Fibroblast of the conjunctiva (primary cell): ENCODE measurements at regions not wholly inside any gene's neighbourhood (a gene's known extent, or its start where the extent isn't known, plus 50 kb on each side); places are given as distances from the start of the nearest gene placed in this dataset.

ENCODE experiments used
- DNase-seq: peaks from one replicate; pipeline ENCODE4 v3.0.0-alpha.2; 2010; ENCODE audit warnings: low read depth

DNA sequence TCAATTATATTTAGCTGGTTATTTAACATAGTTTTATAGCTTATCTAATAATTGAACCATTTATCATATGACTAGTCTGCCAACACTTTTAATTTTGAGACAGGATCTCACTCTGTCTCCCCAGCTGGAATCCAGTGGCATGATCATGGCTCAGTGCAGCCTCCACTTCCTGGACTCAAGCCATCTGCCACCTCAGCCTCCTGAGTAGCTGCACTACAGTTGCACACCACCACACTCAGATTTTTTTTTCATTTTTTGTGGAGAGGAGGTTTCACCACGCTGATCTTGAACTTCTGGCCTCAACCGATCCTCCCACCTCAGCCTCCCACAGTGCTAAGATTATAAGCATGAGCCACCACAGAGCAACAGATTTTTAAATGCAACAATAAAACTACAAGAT lies 151.4 kb upstream of the MDGA2 start:
- no peak for DNase-seq

DNA sequence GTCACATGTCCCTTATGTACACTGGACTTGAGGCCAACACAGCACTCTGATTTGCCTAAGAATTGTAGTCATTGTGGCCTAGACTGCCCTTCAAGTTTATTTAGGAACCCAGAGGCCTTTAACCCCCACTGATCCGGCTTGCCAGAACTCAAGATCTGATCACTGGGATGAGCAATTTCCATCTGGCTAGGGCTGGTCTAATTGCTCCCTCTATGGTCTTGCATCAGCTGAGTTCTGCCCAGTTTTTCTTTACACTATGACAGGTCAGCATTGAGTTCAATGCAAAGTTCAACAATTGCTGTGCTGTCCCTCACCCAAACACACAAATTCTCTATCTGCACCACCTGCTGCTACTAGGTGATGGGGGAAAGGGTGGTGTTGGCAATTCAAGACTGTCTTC lies 146.9 kb upstream of the MDGA2 start:
- no peak for DNase-seq

DNA sequence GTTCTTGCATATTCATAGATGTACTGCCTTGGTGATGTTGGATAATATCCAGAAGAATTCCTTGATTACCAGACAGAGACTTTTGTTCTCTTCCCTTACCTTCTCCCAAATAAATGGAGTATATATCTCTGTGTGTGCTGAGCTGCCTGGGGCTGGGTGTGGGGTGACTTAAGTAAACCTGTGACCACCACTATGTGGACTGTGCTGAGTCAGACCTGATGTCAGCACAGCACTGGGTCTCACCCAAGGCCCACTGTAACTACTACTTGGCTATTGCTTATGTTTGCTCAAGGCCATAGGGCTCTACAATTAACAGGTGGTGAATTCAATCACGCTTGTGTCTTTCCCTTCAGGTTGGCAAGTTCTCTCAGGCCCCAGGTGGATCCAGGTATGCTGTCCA lies 145.7 kb upstream of the MDGA2 start:
- DNase-seq = no peak

- no peak for DNase-seq
Measured at GRCh38 chr14:47790477-47790876, 115.1 kb upstream of the MDGA2 start.

- no peak for DNase-seq
Measured at GRCh38 chr14:47785058-47785457, 109.7 kb upstream of the MDGA2 start.

DNA sequence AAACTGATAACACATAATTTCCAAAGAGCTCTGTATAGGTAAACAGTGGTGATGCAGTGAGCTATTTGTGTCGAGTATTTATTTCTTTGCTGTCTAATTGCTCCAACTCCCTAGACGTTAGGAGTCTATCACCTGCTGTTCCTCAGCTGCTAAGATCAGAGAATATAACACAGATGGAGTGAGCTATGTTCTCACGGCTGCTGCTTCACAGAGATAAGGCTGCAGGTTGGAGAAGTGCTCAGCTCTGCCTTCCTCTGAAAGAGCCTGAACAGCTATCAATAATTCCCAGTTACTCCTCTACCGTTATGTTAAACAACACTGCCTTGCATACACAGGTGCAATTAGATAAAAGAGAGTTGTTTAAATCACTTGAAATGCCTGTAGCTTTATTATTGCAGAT lies 103.2 kb upstream of the MDGA2 start:
- DNase-seq = no peak

GRCh38 chr14:47772652-47773051 lies 97.2 kb upstream of the MDGA2 start:
- DNase-seq = no peak

- DNase-seq = no peak
Measured at GRCh38 chr14:47763188-47763854, 87.9 kb upstream of the MDGA2 start.

GRCh38 chr14:47746986-47747385 lies 71.6 kb upstream of the MDGA2 start:
- DNase-seq = no peak

DNA sequence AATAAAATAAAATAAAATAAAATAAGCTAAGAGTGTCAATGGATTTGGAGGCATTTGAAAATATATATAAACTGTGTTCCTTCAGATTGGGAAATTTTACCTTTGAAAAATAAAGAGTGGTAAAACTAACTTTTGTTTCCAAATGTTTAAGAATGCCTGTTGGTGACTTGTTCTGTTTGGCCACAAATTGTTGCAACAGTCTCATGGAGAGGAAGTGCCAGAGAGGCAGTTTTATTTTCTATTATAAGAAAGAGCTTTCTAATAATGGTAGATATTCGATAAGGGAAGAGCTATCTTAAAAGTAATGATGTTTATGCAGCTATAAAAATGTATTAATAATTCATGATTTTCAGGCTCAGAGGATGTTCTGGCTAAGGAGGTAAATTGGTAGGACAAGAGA lies 68.8 kb upstream of the MDGA2 start:
- DNase-seq = no peak

DNA sequence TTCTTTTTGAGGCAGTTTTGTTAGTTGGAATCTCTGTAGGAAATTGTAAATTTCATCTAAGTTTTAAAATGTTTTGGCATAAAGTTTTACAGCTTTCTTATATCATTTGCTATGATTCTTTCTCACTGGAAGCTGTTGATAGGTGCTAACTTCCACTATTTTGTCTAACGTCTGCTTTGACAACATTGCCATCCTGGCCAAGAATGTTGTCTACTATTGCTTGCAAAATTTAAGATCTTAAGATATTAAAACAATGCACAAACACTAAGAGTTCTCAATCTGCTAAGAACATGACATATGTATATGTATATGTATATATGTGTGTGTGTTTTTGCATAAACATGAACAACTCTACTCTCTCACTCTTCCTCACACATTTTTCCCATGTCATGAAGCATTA lies 64.1 kb upstream of the MDGA2 start:
- no peak for DNase-seq

DNA sequence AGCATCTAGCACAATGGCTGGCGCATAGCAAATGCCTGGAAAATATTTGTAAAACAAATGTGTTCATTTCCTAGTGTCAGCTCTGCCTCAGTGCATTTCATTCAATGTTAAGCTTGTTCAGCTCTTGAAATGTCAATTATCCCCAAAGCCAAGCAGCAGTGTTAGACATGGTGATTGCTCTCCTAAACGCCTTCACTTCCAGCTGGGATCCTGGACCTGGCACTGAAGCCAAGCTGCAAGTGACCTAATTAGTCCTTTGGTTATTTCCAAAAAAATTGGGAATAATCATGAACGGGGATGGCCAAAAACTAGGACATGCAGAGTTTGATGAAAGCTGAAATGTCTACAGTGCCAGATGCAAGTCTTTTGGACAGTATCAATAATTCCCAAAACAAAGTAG lies 54.9 kb upstream of the MDGA2 start:
- no peak for DNase-seq
